Endothelial cell of umbilical vein (primary cell): ENCODE measurements at regions not wholly inside any gene's neighbourhood (a gene's known extent, or its start where the extent isn't known, plus 50 kb on each side); places are given as distances from the start of the nearest gene placed in this dataset.

ENCODE experiments used
- BruUV-seq: library from RNA; stranded (reverse); fragments of 400-500 nt; replicated peaks from 2 replicates; lab custom pipeline; 2021; lab: Mats Ljungman, UMichigan
- CTCF ChIA-PET: fragments of 300-600, 350-600 bp; sonication (Branson Sonifier 250); formaldehyde crosslinking; loops from one replicate; lab custom pipeline; 2021; ENCODE audit warnings: antibody characterized with exemption, inconsistent platforms; lab: Charles Lee
- POLR2A ChIA-PET: fragments of 300-600, 350-600 bp; sonication (Branson Sonifier 250); formaldehyde crosslinking; loops from one replicate; lab custom pipeline; 2021; ENCODE audit warnings: antibody characterized with exemption, inconsistent platforms; lab: Charles Lee
- DNase-seq: peaks from one replicate; pipeline ENCODE4 v3.0.0-alpha.2; 2011; ENCODE audit warnings: low read depth, low spot score
- FAIRE-seq: peaks from 2 replicates; lab custom pipeline; 2011; peaks lifted over from hg19 to GRCh38; lab: Jason Lieb, UNC
- H2AFZ ChIP-seq: 2 replicates; pipeline ENCODE4 v1.6.0; 2012; ENCODE audit warnings: low read depth, low read length, control low read depth, inconsistent platforms
- H3K27ac ChIP-seq: 2 replicates; pipeline ENCODE4 v1.5.1; 2011; ENCODE audit warnings: low read depth, mild to moderate bottlenecking, control low read depth, low read length, moderate library complexity; ENCODE audit not compliant: insufficient read depth
- H3K27me3 ChIP-seq, 2 experiments: 2 replicates each; pipeline versions ENCODE4 v1.6.0 to v1.6.1; 2011; ENCODE audit warnings: low read length in 2 of 2, mixed read lengths in 1 of 2; ENCODE audit not compliant: control insufficient read depth in 2 of 2, insufficient read depth in 2 of 2
- H3K36me3 ChIP-seq, 2 experiments: 2 replicates in 1 of 2; 3 replicates in 1 of 2; pipeline ENCODE4 v1.5.1; 2011; ENCODE audit warnings: low read length in 2 of 2, mild to moderate bottlenecking in 1 of 2, moderate library complexity in 1 of 2; ENCODE audit not compliant: control insufficient read depth in 2 of 2, insufficient read depth in 2 of 2; ENCODE audit errors: extremely low read depth in 1 of 2
- H3K4me1 ChIP-seq: 3 replicates; pipeline ENCODE4 v1.5.1; 2011; ENCODE audit warnings: mild to moderate bottlenecking, low read length; ENCODE audit not compliant: control insufficient read depth, insufficient read depth; ENCODE audit errors: extremely low read depth
- H3K4me2 ChIP-seq: 2 replicates; pipeline ENCODE4 v1.6.1; 2011; ENCODE audit warnings: low read length, control low read depth, mixed read lengths; ENCODE audit not compliant: insufficient read depth
- H3K4me3 ChIP-seq, 3 experiments: fragments of 200-600 bp in 1 of 3; sonication (generic), shearing (Covaris generic) in 1 of 3; replicated peaks in 1 of 3; 2 replicates each; pipeline ENCODE4 v1.5.1; 2011 to 2016; ENCODE audit warnings: control low read depth in 3 of 3, low read length in 3 of 3, mild to moderate bottlenecking in 2 of 3, inconsistent platforms in 1 of 3, low read depth in 1 of 3, moderate library complexity in 1 of 3; ENCODE audit not compliant: insufficient read depth in 1 of 3
- H3K79me2 ChIP-seq: 2 replicates; pipeline ENCODE4 v1.6.0; 2012; ENCODE audit warnings: low read length, inconsistent platforms; ENCODE audit not compliant: control insufficient read depth, insufficient read depth
- H3K9ac ChIP-seq: replicated peaks from 2 replicates; pipeline ENCODE3; 2011; ENCODE audit warnings: low read length, control low read depth; ENCODE audit not compliant: insufficient read depth; ENCODE audit errors: extremely low read depth
- H3K9me1 ChIP-seq: replicated peaks from 3 replicates; pipeline ENCODE4 v1.6.0; 2011; ENCODE audit warnings: mild to moderate bottlenecking, low read length; ENCODE audit not compliant: control insufficient read depth, insufficient read depth; ENCODE audit errors: extremely low read depth
- H3K9me3 ChIP-seq: replicated peaks from 2 replicates; pipeline ENCODE4 v1.5.1; 2012; ENCODE audit warnings: low read length, inconsistent platforms; ENCODE audit not compliant: control insufficient read depth, insufficient read depth
- H4K20me1 ChIP-seq: replicated peaks from 2 replicates; pipeline ENCODE3; 2011; ENCODE audit warnings: mild to moderate bottlenecking, low read length; ENCODE audit not compliant: control insufficient read depth, insufficient read depth; ENCODE audit errors: extremely low read depth
- EZH2 ChIP-seq: IDR thresholded peaks from 2 replicates; pipeline ENCODE4 v1.6.1; 2012; ENCODE audit warnings: borderline replicate concordance, low read depth, mild to moderate bottlenecking, moderate library complexity, low read length, inconsistent platforms; ENCODE audit not compliant: severe bottlenecking
- FOS ChIP-seq: IDR thresholded peaks from 2 replicates; pipeline ENCODE4 v1.6.1; 2011; ENCODE audit warnings: mild to moderate bottlenecking, low read length, moderate library complexity, borderline replicate concordance; ENCODE audit not compliant: insufficient read depth
- GATA2 ChIP-seq: IDR thresholded peaks from 2 replicates; pipeline ENCODE4 v1.7.0; 2011; ENCODE audit warnings: low read depth, mild to moderate bottlenecking, moderate library complexity, mixed read lengths, low read length; ENCODE audit not compliant: insufficient read length, insufficient read depth
- JUN ChIP-seq: IDR thresholded peaks from 2 replicates; pipeline ENCODE4 v1.6.1; 2011; ENCODE audit warnings: borderline replicate concordance, low read depth; ENCODE audit not compliant: insufficient read length, insufficient read depth
- MYC ChIP-seq: IDR thresholded peaks from one replicate; pipeline ENCODE4 v1.6.1; 2011; ENCODE audit warnings: mild to moderate bottlenecking, low read depth, low read length
- POLR2A ChIP-seq: IDR thresholded peaks from 2 replicates; pipeline ENCODE4 v1.6.1; 2012; ENCODE audit warnings: low read depth, mild to moderate bottlenecking, control low read depth, low read length
- POLR2AphosphoS5 ChIP-seq: IDR thresholded peaks from 2 replicates; pipeline ENCODE4 v1.6.1; 2012; ENCODE audit warnings: low read depth, mild to moderate bottlenecking, control low read depth, low read length, moderate library complexity; ENCODE audit not compliant: insufficient read depth
- dilution Hi-C: fragments of 300-500 bp; cut with MboI; formaldehyde crosslinking; loops from one replicate; pipeline ENCODE4 v1.15.0; 2019; ENCODE audit warnings: low sequenced_read_pairs; ENCODE audit not compliant: extremely low pct_ligation_motif_present
- intact Hi-C: fragments of 100-400 bp; cut with micrococcal nuclease; formaldehyde crosslinking; loops from one replicate; pipeline ENCODE4 v1.10.0; 2022
- TF ChIP-seq, protein P1 (sequence below), 2 donors: IDR thresholded peaks; 1 replicate in 1 of 2; 2 replicates in 1 of 2; pipeline ENCODE4 v1.5.1; 2011; ENCODE audit warnings: low read length in 2 of 2, mild to moderate bottlenecking in 2 of 2, moderate library complexity in 2 of 2, control low read depth in 1 of 2, inconsistent platforms in 1 of 2, low read depth in 1 of 2; ENCODE audit not compliant: insufficient read depth in 1 of 2; ENCODE audit errors: extremely low read depth in 1 of 2
- TF ChIP-seq, protein P2 (sequence below): IDR thresholded peaks from 2 replicates; pipeline ENCODE4 v1.6.1; 2011; ENCODE audit not compliant: insufficient read depth, insufficient read length

GRCh38 chr17:15169676-15170075, 95.5 kb downstream of the PMP22 start:
- no TSS peak for BruUV-seq
- H3K27me3 ChIP-seq: peaks cover 0 to 1% of the 10 kb centered on the region in 2 experiments
- TF ChIP-seq, protein P1, sequence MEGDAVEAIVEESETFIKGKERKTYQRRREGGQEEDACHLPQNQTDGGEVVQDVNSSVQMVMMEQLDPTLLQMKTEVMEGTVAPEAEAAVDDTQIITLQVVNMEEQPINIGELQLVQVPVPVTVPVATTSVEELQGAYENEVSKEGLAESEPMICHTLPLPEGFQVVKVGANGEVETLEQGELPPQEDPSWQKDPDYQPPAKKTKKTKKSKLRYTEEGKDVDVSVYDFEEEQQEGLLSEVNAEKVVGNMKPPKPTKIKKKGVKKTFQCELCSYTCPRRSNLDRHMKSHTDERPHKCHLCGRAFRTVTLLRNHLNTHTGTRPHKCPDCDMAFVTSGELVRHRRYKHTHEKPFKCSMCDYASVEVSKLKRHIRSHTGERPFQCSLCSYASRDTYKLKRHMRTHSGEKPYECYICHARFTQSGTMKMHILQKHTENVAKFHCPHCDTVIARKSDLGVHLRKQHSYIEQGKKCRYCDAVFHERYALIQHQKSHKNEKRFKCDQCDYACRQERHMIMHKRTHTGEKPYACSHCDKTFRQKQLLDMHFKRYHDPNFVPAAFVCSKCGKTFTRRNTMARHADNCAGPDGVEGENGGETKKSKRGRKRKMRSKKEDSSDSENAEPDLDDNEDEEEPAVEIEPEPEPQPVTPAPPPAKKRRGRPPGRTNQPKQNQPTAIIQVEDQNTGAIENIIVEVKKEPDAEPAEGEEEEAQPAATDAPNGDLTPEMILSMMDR (IDR thresholded peaks at IDR 0.05; ENCODE audit: extremely low read depth in 1 of 2, insufficient read depth in 1 of 2, low read depth in 1 of 2, low read length in 2 of 2): no peak
- TF ChIP-seq POLR2A (no peak), FOS (no peak), EZH2 (no peak), POLR2AphosphoS5 (no peak), JUN (no peak), GATA2 (no peak), MYC (no peak)
- TF ChIP-seq, protein P2, sequence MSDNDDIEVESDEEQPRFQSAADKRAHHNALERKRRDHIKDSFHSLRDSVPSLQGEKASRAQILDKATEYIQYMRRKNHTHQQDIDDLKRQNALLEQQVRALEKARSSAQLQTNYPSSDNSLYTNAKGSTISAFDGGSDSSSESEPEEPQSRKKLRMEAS: no peak
- H2AFZ ChIP-seq: no peak overlapping the region
- no peaks in the 10 kb centered on the region for H3K9me3 ChIP-seq
- POLR2A ChIA-PET: no interaction called here
- no peak overlapping the region for H3K9ac ChIP-seq
- no peak overlapping the region for H3K4me2 ChIP-seq
- no peaks in the 10 kb centered on the region for H3K79me2 ChIP-seq
- H4K20me1 ChIP-seq: no peaks in the 10 kb centered on the region
- no peaks in the 10 kb centered on the region for H3K4me1 ChIP-seq
- no peak overlapping the region for H3K4me3 ChIP-seq
- no peak for DNase-seq
- no peak overlapping the region for H3K27ac ChIP-seq
- CTCF ChIA-PET: no interaction called here
- no peaks in the 10 kb centered on the region for H3K36me3 ChIP-seq
- no peaks in the 10 kb centered on the region for H3K9me1 ChIP-seq
- no peak for FAIRE-seq
- dilution Hi-C loops (no loop called here), intact Hi-C loops (loop anchor here (2.0 kb wide), 2 partner anchors 1575 to 1831 kb away; no protein-coding TSS in a partner anchor)
